ENCODE measurements at regions not wholly inside any gene's neighbourhood (a gene's known extent, or its start where the extent isn't known, plus 50 kb on each side); places are given as distances from the start of the nearest gene placed in this dataset.

DNA sequence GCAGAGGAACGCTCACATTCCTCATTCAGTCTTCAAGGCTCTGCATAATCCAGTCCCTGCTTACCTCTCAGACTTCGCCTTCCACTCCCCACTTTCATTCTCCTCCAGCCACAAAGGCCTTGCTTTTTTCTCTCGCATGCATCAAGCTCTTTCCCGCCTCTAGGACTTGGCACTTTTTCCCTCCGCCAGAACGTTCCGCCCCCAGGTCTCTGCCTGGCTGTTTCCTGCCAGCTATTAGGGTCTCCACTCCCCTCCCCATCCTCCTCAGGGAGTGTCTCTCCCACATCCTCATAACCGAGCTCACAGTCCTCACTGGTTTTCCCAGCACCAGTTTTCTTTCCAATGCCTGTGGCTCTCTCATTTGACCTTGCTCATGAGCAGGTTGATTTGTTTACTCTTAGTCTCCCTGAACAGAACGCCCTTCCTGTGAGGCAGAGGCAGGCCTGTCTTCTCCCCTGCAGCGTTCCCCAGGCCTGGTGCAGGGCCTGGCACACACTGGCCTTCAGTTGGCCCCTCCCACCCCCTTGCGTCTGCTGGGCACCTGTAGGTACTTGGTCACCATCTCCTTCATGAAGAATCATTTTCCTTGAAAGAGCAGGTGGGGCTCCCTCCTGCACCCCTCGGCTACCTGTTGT lies 75.2 kb downstream of the RTL6 start:
- Histone ChIP-seq H3K4me1 (no peaks in the 10 kb centered on the region), H3K27me3 (peaks cover 0 to 22% of the 10 kb centered on the region in 2 donors), H3K36me3 (no peaks in the 10 kb centered on the region), H3K9me3 (peaks cover 8 to 17% of the 10 kb centered on the region in 2 donors), H3K27ac (no peak overlapping the region), H3K4me3 (no peak overlapping the region)
- peak in 1 of 2 donors; percentile 30 for DNase-seq (ENCODE audit: low spot score in 2 of 2)
- TF ChIP-seq POLR2A (IDR thresholded peaks at IDR 0.05) (no peak), POLR2AphosphoS5 (IDR thresholded peaks at IDR 0.05) (no peak)
- TF ChIP-seq, protein P1, sequence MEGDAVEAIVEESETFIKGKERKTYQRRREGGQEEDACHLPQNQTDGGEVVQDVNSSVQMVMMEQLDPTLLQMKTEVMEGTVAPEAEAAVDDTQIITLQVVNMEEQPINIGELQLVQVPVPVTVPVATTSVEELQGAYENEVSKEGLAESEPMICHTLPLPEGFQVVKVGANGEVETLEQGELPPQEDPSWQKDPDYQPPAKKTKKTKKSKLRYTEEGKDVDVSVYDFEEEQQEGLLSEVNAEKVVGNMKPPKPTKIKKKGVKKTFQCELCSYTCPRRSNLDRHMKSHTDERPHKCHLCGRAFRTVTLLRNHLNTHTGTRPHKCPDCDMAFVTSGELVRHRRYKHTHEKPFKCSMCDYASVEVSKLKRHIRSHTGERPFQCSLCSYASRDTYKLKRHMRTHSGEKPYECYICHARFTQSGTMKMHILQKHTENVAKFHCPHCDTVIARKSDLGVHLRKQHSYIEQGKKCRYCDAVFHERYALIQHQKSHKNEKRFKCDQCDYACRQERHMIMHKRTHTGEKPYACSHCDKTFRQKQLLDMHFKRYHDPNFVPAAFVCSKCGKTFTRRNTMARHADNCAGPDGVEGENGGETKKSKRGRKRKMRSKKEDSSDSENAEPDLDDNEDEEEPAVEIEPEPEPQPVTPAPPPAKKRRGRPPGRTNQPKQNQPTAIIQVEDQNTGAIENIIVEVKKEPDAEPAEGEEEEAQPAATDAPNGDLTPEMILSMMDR (IDR thresholded peaks at IDR 0.05): no peak
- intact Hi-C loops (cut with DNase I; ENCODE audit: low total_unique reads): no loop called here

DNA sequence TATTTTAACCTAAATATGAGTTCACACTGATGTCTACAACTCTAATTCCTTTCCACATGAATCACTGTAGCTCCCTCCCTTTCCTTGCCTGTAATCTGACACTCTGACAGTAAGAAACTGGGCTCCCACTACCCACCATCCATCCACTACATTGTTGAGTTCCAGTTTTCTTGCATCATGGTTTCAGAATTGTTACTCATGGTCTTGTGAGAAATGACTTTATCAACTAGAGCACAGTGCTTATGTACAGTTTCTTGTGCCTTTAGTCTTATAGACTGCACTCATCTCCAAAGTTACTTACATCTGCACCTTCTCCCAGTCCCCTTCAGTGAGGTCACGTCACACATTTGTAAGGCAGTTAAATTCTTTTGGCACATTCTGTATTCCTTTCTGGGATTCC lies 78.6 kb downstream of the RTL6 start:
- Histone ChIP-seq H3K9me3 (peaks cover 8 to 17% of the 10 kb centered on the region in 2 donors), H3K4me1 (no peaks in the 10 kb centered on the region), H3K27me3 (peaks cover 0 to 8% of the 10 kb centered on the region in 2 donors), H3K27ac (no peak overlapping the region), H3K4me3 (no peak overlapping the region), H3K36me3 (no peaks in the 10 kb centered on the region)
- TF ChIP-seq POLR2A (IDR thresholded peaks at IDR 0.05) (no peak), POLR2AphosphoS5 (IDR thresholded peaks at IDR 0.05) (no peak)
- TF ChIP-seq, protein P1 (IDR thresholded peaks at IDR 0.05): no peak
- no peak for DNase-seq (ENCODE audit: low spot score in 2 of 2)
- intact Hi-C loops (cut with DNase I; ENCODE audit: low total_unique reads): no loop called here

DNA sequence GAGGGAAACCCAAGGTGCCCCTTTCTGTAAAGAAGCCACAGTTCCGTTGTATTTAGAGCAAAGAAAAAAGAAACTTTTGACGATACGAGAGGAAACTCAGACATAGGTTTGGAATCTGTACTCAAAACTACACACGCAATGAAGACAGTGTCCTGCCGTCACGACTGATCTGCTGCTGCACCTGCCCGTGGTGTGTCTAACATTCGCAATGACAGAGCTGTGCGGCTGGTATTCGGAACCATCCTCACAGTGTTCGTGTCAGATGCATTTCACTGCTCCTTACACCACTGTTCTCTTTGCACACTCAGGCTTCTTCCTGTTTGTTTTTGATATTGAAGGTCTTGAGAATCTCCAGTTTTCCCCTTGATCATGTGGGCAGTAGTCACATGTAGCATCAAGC lies 84.8 kb downstream of the RTL6 start:
- peaks cover 0 to 23% of the 10 kb centered on the region in 2 donors for H3K27me3 ChIP-seq
- H3K36me3 ChIP-seq: no peaks in the 10 kb centered on the region
- no peak overlapping the region for H3K4me3 ChIP-seq
- peak in 1 of 2 donors; percentile 12 for DNase-seq (ENCODE audit: low spot score in 2 of 2)
- intact Hi-C loops (cut with DNase I; ENCODE audit: low total_unique reads): no loop called here
- H3K4me1 ChIP-seq: no peaks in the 10 kb centered on the region
- H3K9me3 ChIP-seq: no peaks in the 10 kb centered on the region
- TF ChIP-seq, protein P1 (IDR thresholded peaks at IDR 0.05): no peak
- TF ChIP-seq POLR2A (IDR thresholded peaks at IDR 0.05): no peak
- no peak for TF ChIP-seq POLR2AphosphoS5 (IDR thresholded peaks at IDR 0.05)
- no peak overlapping the region for H3K27ac ChIP-seq

DNA sequence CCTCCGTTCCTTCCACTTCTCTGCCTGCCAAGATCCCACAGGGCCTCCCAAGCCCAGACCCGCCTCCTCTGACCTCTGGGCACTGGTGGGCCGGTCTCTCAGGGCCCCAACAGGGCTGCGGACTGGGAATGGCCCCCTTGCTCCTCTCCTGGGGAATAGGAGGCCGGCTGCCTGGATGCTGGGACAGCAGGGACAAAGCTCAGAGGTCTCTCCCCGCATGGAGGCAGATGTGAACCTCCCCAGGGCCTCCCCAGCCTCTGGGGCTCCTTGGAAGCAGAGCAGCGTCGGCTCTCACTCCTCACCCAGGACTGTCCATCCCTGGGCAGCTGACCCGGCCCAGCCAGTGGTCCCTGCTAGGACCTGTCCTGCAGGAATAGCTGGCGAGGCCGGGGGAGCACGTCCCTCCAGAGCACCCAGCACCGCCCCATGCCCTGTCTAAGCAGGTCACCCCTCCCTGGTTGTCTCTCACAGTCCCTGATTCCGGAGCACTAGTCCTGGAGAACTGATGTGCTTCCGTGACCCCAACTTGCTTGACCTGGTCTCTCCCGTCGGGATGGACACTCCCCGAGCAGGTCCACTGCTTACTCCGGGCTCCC lies 85.8 kb downstream of the RTL6 start:
- H3K27me3 ChIP-seq: peaks cover 0 to 23% of the 10 kb centered on the region in 2 donors
- H3K27ac ChIP-seq: no peak overlapping the region
- H3K9me3 ChIP-seq: no peaks in the 10 kb centered on the region
- intact Hi-C loops (cut with DNase I; ENCODE audit: low total_unique reads): no loop called here
- H3K4me1 ChIP-seq: no peaks in the 10 kb centered on the region
- no peaks in the 10 kb centered on the region for H3K36me3 ChIP-seq
- peak in 1 of 2 donors; percentile 36 for DNase-seq (ENCODE audit: low spot score in 2 of 2)
- TF ChIP-seq, protein P1 (IDR thresholded peaks at IDR 0.05): no peak
- TF ChIP-seq POLR2A (IDR thresholded peaks at IDR 0.05) (no peak), POLR2AphosphoS5 (IDR thresholded peaks at IDR 0.05) (no peak)
- no peak overlapping the region for H3K4me3 ChIP-seq
